HepG2 (cell line): ENCODE measurements at regions not wholly inside any gene's neighbourhood (a gene's known extent, or its start where the extent isn't known, plus 50 kb on each side); places are given as distances from the start of the nearest gene placed in this dataset.

Experiments
- IRX3 ChIP-seq: sonication (generic); formaldehyde crosslinking; IDR thresholded peaks from 2 replicates; pipeline ENCODE4 v1.8.1; 2023; ENCODE audit warnings: mild to moderate bottlenecking, low read depth, missing genetic modification reagents, borderline replicate concordance
- MYC ChIP-seq: sonication (generic); formaldehyde crosslinking; IDR thresholded peaks from 2 replicates; pipeline ENCODE4 v1.9.0; 2021; ENCODE audit warnings: missing genetic modification reagents, borderline replicate concordance
- PRPF4 ChIP-seq: fragments of 200-400 bp; formaldehyde crosslinking; IDR thresholded peaks from 2 replicates; pipeline ENCODE4 v1.6.1; 2016; ENCODE audit warnings: low read length, low read depth; ENCODE audit not compliant: poor library complexity, severe bottlenecking
- REPIN1 ChIP-seq: sonication (generic); formaldehyde crosslinking; IDR thresholded peaks from 2 replicates; pipeline ENCODE4 v1.8.0; 2022; ENCODE audit warnings: missing genetic modification reagents, low read depth, mild to moderate bottlenecking, borderline replicate concordance
- XBP1 ChIP-seq: sonication (generic); formaldehyde crosslinking; IDR thresholded peaks from 2 replicates; pipeline ENCODE4 v1.5.0; 2020; ENCODE audit warnings: missing genetic modification reagents
- ZNF143 ChIP-seq: sonication (generic); formaldehyde crosslinking; IDR thresholded peaks from 2 replicates; pipeline ENCODE4 v1.4.0; 2020; ENCODE audit warnings: missing genetic modification reagents
- ZNF256 ChIP-seq: sonication (generic); formaldehyde crosslinking; conservative IDR thresholded peaks from 2 replicates; pipeline ENCODE4 v1.4.0; 2020; ENCODE audit warnings: missing genetic modification reagents
- ZNF343 ChIP-seq: sonication (generic); formaldehyde crosslinking; IDR thresholded peaks from 2 replicates; pipeline ENCODE4 v1.4.0; 2020; ENCODE audit warnings: mild to moderate bottlenecking, missing genetic modification reagents
- ZNF652 ChIP-seq: IDR thresholded peaks from 2 replicates; pipeline ENCODE4 v1.6.1; 2016; ENCODE audit warnings: low read depth, borderline replicate concordance
- TF ChIP-seq, protein P1 (sequence below): IDR thresholded peaks from 2 replicates; pipeline ENCODE4 v1.6.1; 2016; ENCODE audit warnings: low read depth, control low read depth
- TF ChIP-seq, protein P2 (sequence below): sonication (generic); formaldehyde crosslinking; conservative IDR thresholded peaks from 2 replicates; pipeline ENCODE4 v1.8.0; 2022; ENCODE audit warnings: low read depth, missing genetic modification reagents
- TF ChIP-seq, protein P3 (sequence below): sonication (generic); formaldehyde crosslinking; IDR thresholded peaks from 2 replicates; pipeline ENCODE4 v1.4.0; 2020; ENCODE audit warnings: missing genetic modification reagents
- TF ChIP-seq, protein P4 (sequence below), 2 experiments: IDR thresholded peaks; 2 replicates each; pipeline ENCODE4 v1.6.1; 2011 to 2012; ENCODE audit warnings: low read length in 2 of 2, borderline replicate concordance in 1 of 2, low read depth in 1 of 2, mild to moderate bottlenecking in 1 of 2, moderate library complexity in 1 of 2

DNA sequence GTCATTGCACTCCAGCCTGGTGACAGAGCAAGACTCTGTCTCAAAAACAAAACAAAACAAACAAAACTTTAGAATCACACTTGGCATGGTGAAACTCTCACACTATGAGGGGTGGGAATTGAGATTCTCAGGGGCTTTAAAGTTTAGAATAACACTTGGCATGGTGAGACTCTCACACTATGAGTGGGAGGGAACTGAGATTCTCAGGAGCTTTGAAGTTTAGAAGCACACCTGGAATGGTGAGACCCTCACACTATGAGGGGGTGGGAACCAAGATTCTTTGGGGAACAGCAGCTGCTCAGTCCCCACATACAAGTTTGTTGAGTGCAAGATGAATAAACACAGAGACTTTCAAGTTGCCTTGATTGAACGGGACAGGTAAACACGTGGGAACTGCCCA is 149.4 kb downstream of the HSD17B3 start (continued):
- TF ChIP-seq, protein P1, sequence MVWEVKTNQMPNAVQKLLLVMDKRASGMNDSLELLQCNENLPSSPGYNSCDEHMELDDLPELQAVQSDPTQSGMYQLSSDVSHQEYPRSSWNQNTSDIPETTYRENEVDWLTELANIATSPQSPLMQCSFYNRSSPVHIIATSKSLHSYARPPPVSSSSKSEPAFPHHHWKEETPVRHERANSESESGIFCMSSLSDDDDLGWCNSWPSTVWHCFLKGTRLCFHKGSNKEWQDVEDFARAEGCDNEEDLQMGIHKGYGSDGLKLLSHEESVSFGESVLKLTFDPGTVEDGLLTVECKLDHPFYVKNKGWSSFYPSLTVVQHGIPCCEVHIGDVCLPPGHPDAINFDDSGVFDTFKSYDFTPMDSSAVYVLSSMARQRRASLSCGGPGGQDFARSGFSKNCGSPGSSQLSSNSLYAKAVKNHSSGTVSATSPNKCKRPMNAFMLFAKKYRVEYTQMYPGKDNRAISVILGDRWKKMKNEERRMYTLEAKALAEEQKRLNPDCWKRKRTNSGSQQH (CRISPR knock-in tag), result no peak
- no peak for TF ChIP-seq REPIN1 (CRISPR knock-in tag)
- TF ChIP-seq, protein P2, sequence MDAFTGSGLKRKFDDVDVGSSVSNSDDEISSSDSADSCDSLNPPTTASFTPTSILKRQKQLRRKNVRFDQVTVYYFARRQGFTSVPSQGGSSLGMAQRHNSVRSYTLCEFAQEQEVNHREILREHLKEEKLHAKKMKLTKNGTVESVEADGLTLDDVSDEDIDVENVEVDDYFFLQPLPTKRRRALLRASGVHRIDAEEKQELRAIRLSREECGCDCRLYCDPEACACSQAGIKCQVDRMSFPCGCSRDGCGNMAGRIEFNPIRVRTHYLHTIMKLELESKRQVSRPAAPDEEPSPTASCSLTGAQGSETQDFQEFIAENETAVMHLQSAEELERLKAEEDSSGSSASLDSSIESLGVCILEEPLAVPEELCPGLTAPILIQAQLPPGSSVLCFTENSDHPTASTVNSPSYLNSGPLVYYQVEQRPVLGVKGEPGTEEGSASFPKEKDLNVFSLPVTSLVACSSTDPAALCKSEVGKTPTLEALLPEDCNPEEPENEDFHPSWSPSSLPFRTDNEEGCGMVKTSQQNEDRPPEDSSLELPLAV (CRISPR knock-in tag), result no peak
- no peak for TF ChIP-seq PRPF4
- TF ChIP-seq ZNF652 (CRISPR knock-in tag), result no peak
- no peak for TF ChIP-seq ZNF143 (CRISPR knock-in tag)
- TF ChIP-seq XBP1 (CRISPR knock-in tag), result no peak
- TF ChIP-seq, protein P3, sequence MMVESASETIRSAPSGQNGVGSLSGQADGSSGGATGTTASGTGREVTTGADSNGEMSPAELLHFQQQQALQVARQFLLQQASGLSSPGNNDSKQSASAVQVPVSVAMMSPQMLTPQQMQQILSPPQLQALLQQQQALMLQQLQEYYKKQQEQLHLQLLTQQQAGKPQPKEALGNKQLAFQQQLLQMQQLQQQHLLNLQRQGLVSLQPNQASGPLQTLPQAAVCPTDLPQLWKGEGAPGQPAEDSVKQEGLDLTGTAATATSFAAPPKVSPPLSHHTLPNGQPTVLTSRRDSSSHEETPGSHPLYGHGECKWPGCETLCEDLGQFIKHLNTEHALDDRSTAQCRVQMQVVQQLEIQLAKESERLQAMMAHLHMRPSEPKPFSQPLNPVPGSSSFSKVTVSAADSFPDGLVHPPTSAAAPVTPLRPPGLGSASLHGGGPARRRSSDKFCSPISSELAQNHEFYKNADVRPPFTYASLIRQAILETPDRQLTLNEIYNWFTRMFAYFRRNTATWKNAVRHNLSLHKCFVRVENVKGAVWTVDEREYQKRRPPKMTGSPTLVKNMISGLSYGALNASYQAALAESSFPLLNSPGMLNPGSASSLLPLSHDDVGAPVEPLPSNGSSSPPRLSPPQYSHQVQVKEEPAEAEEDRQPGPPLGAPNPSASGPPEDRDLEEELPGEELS (CRISPR knock-in tag), result no peak
- no peak for TF ChIP-seq ZNF256
- no peak for TF ChIP-seq MYC (CRISPR knock-in tag)
- TF ChIP-seq, protein P4, sequence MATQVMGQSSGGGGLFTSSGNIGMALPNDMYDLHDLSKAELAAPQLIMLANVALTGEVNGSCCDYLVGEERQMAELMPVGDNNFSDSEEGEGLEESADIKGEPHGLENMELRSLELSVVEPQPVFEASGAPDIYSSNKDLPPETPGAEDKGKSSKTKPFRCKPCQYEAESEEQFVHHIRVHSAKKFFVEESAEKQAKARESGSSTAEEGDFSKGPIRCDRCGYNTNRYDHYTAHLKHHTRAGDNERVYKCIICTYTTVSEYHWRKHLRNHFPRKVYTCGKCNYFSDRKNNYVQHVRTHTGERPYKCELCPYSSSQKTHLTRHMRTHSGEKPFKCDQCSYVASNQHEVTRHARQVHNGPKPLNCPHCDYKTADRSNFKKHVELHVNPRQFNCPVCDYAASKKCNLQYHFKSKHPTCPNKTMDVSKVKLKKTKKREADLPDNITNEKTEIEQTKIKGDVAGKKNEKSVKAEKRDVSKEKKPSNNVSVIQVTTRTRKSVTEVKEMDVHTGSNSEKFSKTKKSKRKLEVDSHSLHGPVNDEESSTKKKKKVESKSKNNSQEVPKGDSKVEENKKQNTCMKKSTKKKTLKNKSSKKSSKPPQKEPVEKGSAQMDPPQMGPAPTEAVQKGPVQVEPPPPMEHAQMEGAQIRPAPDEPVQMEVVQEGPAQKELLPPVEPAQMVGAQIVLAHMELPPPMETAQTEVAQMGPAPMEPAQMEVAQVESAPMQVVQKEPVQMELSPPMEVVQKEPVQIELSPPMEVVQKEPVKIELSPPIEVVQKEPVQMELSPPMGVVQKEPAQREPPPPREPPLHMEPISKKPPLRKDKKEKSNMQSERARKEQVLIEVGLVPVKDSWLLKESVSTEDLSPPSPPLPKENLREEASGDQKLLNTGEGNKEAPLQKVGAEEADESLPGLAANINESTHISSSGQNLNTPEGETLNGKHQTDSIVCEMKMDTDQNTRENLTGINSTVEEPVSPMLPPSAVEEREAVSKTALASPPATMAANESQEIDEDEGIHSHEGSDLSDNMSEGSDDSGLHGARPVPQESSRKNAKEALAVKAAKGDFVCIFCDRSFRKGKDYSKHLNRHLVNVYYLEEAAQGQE (IDR thresholded peaks at IDR 0.05; ENCODE audit: borderline replicate concordance in 1 of 2, low read depth in 1 of 2, low read length in 2 of 2), result no peak
- TF ChIP-seq IRX3 (CRISPR knock-in tag), result no peak
- no peak for TF ChIP-seq ZNF343
